Activated CD4-positive, alpha-beta T cell treated with anti-CD3 and anti-CD28 coated beads, Interleukin-2, amount 10 ng/mL, durations not matched to agents 7 days and 5 days (primary cell): ENCODE measurements at regions not wholly inside any gene's neighbourhood (a gene's known extent, or its start where the extent isn't known, plus 50 kb on each side); places are given as distances from the start of the nearest gene placed in this dataset.

Experiments used
- CTCF ChIA-PET: fragments of 350-600 bp; sonication (Branson Sonifier 250); formaldehyde crosslinking; loops from one replicate; lab custom pipeline; 2021; ENCODE audit warnings: antibody characterized with exemption; lab: Charles Lee
- POLR2A ChIA-PET: fragments of 350-600 bp; sonication (Branson Sonifier 250); formaldehyde crosslinking; loops from one replicate; lab custom pipeline; 2021; ENCODE audit warnings: antibody characterized with exemption; lab: Charles Lee
- DNase-seq: peaks from one replicate; pipeline ENCODE4 v3.0.0-alpha.2; 2020
- H3K27ac Mint-ChIP-seq: one replicate; pipeline ENCODE4 v1.8.0; 2021; ENCODE audit warnings: mild to moderate bottlenecking, moderate library complexity, mixed read lengths
- H3K27me3 Mint-ChIP-seq: one replicate; pipeline ENCODE4 v1.8.0; 2021; ENCODE audit warnings: mixed read lengths
- H3K36me3 Mint-ChIP-seq: one replicate; pipeline ENCODE4 v1.8.0; 2021; ENCODE audit warnings: low read depth, mixed read lengths
- H3K4me1 Mint-ChIP-seq: one replicate; pipeline ENCODE4 v1.8.0; 2021; ENCODE audit warnings: mixed read lengths
- H3K4me3 Mint-ChIP-seq: one replicate; pipeline ENCODE4 v1.8.0; 2021; ENCODE audit warnings: mild to moderate bottlenecking, moderate library complexity, mixed read lengths
- H3K9me3 Mint-ChIP-seq: one replicate; pipeline ENCODE4 v1.8.0; 2021; ENCODE audit warnings: mixed read lengths

DNA sequence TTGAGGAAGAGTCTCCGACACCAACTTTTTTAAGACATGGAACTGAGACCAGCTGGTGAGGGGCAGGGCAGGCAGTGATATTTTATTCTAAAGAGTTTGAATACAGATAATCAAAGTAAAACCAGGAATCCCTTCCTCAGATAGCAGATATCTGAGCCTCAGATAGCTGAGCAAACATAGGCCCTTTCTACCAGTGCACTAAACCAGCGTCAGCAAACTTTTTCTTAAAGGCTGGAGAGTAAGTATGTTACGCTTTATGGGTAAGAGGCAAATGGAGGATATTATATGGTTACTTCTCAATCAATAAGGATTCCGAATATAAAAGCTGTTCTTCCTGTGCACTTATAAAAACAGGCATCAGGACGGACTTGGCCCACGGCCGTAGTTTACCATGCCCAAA lies 73.9 kb downstream of the WNT5A start:
- Mint-ChIP-seq H3K4me1 (no peaks in the 10 kb centered on the region), H3K27me3 (no peaks in the 10 kb centered on the region), H3K4me3 (no peak overlapping the region), H3K9me3 (peaks cover 4% of the 10 kb centered on the region), H3K36me3 (no peaks in the 10 kb centered on the region), H3K27ac (no peak overlapping the region)
- POLR2A ChIA-PET: no interaction called here
- no peak for DNase-seq
- CTCF ChIA-PET: no interaction called here

DNA sequence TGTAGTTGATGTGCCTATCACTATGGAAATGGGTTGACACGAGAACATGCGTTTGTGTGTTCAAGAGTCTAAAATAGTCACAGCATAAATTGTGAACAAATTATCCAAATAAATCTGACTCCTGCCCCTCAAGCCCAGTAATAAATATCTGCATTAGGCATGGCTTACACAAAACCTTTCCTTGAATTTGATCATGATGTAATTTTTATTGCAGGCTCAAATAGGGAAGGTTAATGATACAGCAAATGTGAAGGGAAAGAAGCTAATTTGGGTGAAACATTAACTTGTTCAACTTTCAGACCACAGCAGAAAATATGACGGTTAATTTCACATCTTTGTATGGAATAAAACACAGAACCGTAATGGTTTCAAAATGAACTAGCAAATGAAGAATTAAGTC lies 74.6 kb downstream of the WNT5A start:
- no peak for DNase-seq
- no peak overlapping the region for H3K27ac Mint-ChIP-seq
- H3K27me3 Mint-ChIP-seq: no peaks in the 10 kb centered on the region
- no peaks in the 10 kb centered on the region for H3K36me3 Mint-ChIP-seq
- H3K4me1 Mint-ChIP-seq: no peaks in the 10 kb centered on the region
- CTCF ChIA-PET: no interaction called here
- H3K4me3 Mint-ChIP-seq: no peak overlapping the region
- POLR2A ChIA-PET: no interaction called here
- no peaks in the 10 kb centered on the region for H3K9me3 Mint-ChIP-seq

DNA sequence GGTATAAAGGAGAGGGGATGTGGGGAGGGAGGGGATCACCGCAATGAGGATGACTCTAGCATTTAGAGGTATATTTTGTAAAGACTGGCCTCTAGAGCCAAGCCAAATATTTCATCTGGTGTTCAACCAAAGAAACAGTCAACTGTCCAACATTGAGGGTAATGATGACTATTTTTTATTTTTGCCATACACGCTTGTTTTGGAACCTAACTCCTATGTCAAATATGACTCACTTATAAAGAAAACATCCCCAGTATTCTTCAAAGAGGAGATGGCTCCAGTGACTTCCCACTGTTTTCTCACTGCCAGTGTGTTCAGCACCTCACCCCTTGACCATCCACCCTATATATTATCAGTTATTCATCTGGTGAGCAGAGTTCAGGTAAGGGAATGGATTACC lies 77.3 kb downstream of the WNT5A start:
- Mint-ChIP-seq H3K9me3 (peaks cover 2% of the 10 kb centered on the region), H3K36me3 (no peaks in the 10 kb centered on the region), H3K4me1 (no peaks in the 10 kb centered on the region), H3K4me3 (no peak overlapping the region), H3K27ac (no peak overlapping the region), H3K27me3 (no peaks in the 10 kb centered on the region)
- ChIA-PET CTCF (no interaction called here), POLR2A (no interaction called here)
- no peak for DNase-seq

DNA sequence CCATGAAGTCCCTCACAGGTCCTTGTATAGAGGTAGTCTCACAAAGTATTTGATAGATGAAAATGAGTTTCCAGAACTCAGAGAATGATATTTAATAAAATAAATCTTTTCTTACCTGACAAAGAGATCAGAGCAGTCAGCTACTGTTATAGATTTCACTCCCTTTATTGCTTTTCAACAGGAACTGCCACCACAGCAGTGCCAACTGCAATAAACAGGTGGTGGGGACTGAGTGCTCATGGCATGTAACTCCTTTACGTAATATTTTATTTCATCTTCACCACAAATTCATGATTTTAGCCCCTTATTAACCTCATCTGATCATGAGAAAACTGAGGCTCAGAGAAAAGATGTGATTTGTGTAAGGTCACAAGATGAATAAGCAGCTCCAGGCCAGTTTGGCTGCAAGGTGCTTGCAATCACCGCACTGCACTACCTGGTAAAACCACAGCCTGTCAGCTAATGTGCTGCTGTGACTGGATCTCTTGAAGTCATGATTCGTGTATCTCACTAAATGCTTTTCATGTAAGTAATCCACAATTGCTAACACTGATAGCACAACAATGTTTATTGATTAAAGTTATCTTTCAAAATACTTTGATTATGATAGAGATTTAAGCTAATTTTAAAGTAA lies 78.8 kb downstream of the WNT5A start:
- H3K4me3 Mint-ChIP-seq: no peak overlapping the region
- CTCF ChIA-PET: no interaction called here
- H3K27me3 Mint-ChIP-seq: no peaks in the 10 kb centered on the region
- H3K27ac Mint-ChIP-seq: no peak overlapping the region
- DNase-seq: no peak
- H3K36me3 Mint-ChIP-seq: no peaks in the 10 kb centered on the region
- no peaks in the 10 kb centered on the region for H3K4me1 Mint-ChIP-seq
- POLR2A ChIA-PET: no interaction called here
- peaks cover 2% of the 10 kb centered on the region for H3K9me3 Mint-ChIP-seq

DNA sequence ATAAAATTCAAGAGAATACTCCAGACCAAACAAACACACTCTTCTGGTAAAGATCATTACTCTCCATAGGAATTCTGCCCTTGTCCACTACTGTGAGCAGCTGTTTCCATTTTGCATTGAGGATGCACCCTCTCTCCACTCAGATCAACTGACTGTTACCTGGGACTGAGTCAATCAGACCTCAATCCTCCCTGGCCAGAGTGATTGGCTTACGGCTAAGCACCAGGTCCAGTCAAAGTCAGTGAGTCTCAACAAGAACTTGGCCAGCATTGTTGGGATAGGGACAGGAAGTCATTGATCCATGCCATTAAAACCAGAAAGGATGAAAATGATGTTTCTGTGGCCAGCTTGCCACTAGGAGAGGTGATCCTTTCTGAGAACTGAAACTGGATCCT lies 79.7 kb downstream of the WNT5A start:
- Mint-ChIP-seq H3K4me3 (no peak overlapping the region), H3K27me3 (no peaks in the 10 kb centered on the region), H3K4me1 (no peaks in the 10 kb centered on the region), H3K36me3 (no peaks in the 10 kb centered on the region), H3K27ac (no peak overlapping the region), H3K9me3 (peaks cover 2% of the 10 kb centered on the region)
- ChIA-PET POLR2A (no interaction called here), CTCF (no interaction called here)
- no peak for DNase-seq

DNA sequence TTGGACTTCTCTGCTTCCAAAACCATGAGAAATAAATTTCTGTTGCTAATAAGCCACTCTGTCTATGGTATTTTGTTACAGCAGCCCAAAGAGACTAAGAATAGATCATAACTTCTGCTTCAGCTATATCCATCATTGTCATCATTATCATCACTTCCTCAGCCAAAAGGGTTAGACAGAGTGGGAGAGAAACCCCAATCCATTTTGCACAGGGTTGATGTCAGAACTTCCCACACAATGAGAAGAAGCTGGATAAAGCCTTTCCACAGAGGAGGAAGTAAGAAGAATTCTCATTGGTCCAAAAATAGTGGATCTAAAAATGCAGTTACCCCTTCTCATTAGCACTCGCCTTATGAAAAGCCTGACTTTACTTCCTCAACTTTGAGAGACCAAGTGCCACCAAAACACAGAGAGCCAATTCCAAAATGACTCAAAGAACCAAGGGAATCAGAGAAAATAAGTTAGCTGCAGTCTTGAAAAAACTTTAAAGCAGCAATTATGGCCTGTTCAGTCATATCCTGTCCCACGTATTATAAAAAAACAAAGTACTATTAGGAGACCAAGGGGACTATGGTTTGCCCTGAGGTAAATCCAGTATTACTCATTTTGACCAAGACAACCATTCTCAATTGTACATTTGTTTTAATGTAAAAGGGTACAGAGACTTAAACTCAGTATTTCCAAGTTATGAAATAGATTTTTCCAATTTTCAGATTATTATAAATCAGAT lies 80.2 kb downstream of the WNT5A start:
- Mint-ChIP-seq H3K9me3 (peaks cover 2% of the 10 kb centered on the region), H3K27ac (no peak overlapping the region)
- POLR2A ChIA-PET: no interaction called here

DNA sequence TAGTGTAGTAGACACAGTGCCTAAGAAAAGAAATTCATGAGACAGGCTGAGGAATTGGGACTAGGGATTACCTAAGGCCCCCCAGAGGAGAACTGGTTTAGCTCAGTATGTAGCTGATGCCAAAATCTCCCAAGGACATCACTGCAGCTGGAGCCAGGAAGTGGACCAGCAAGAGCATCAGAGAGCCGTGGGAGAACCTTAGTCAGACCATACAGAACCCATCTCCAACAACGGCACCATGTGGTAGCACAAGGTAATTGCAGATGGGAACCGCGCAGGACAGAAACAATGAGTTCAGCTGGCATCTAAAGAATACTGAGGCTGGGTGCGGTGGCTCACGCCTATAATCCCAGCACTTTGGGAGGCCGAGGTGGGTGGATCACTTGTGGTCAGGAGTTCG lies 81.7 kb downstream of the WNT5A start:
- H3K27ac Mint-ChIP-seq: no peak overlapping the region
- no peaks in the 10 kb centered on the region for H3K27me3 Mint-ChIP-seq
- no peaks in the 10 kb centered on the region for H3K4me1 Mint-ChIP-seq
- H3K4me3 Mint-ChIP-seq: no peak overlapping the region
- no peak for DNase-seq
- no peaks in the 10 kb centered on the region for H3K36me3 Mint-ChIP-seq
- ChIA-PET POLR2A (no interaction called here), CTCF (no interaction called here)
- peaks cover 2% of the 10 kb centered on the region for H3K9me3 Mint-ChIP-seq

More for the DNA sequence above, 80.2 kb downstream of the WNT5A start:
- H3K27me3 Mint-ChIP-seq: no peaks in the 10 kb centered on the region
- DNase-seq: no peak
- no peak overlapping the region for H3K4me3 Mint-ChIP-seq
- no peaks in the 10 kb centered on the region for H3K36me3 Mint-ChIP-seq
- CTCF ChIA-PET: no interaction called here
- H3K4me1 Mint-ChIP-seq: no peaks in the 10 kb centered on the region

DNA sequence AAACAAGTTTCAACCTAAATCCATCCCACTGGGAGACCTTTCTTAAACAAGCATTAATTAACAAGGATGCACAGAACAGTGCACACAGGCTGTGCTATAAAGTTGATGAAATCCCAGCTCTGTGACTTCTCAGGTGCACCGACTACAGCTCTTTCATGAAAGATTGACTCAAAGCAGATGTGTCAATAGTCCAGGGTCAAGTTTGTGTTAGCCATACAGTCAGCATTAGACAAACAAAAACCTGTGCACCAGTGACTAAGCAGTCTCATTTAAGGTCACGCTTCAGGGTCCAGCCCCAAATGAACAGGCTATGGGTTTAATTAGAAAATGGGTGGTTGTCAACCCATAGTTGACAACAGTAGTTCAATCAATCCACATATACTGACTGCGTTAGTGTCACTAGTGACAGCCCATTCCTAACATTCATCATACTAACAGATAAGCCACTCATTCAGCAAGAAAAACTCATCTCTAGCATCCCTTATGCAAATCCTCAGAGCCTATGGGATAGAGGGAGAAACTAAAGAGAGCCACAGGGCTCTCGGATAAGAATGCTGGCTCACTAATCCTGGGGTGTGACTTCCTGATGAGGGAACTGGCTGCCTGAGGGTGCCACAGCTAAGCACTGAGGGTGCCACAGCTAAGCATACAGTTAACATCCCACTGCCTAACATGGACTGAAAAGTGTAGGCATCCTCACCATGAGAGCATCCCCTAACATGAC lies 84.1 kb downstream of the WNT5A start:
- no peak overlapping the region for H3K4me3 Mint-ChIP-seq
- DNase-seq: no peak
- CTCF ChIA-PET: no interaction called here

DNA sequence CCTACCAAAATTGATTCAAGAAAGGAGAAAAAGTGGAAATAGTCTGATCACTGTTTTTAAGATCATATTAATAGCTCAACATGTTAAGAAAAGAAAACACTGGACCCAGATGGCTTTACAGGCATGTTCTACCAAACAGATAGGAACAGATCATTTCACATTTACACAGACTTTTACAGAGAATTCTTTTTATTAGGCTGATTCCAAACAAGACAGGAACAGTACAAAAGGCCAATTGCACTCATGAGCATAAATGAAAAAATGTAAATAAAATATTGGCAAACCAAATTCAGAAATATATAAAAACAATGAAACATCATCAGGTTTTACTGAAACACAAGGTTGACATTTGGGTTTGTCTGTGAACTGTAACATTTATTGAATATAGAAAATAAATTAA lies 106.5 kb downstream of the WNT5A start:
- CTCF ChIA-PET: no interaction called here
- H3K27ac Mint-ChIP-seq: no peak overlapping the region
- no peaks in the 10 kb centered on the region for H3K4me1 Mint-ChIP-seq
- POLR2A ChIA-PET: no interaction called here
- no peaks in the 10 kb centered on the region for H3K36me3 Mint-ChIP-seq
- no peaks in the 10 kb centered on the region for H3K27me3 Mint-ChIP-seq
- no peak overlapping the region for H3K4me3 Mint-ChIP-seq
- no peak for DNase-seq
- H3K9me3 Mint-ChIP-seq: no peaks in the 10 kb centered on the region

More for the DNA sequence above, 84.1 kb downstream of the WNT5A start:
- Mint-ChIP-seq H3K9me3 (peaks cover 2% of the 10 kb centered on the region), H3K27ac (no peak overlapping the region), H3K27me3 (no peaks in the 10 kb centered on the region), H3K36me3 (no peaks in the 10 kb centered on the region), H3K4me1 (no peaks in the 10 kb centered on the region)
- POLR2A ChIA-PET: no interaction called here

DNA sequence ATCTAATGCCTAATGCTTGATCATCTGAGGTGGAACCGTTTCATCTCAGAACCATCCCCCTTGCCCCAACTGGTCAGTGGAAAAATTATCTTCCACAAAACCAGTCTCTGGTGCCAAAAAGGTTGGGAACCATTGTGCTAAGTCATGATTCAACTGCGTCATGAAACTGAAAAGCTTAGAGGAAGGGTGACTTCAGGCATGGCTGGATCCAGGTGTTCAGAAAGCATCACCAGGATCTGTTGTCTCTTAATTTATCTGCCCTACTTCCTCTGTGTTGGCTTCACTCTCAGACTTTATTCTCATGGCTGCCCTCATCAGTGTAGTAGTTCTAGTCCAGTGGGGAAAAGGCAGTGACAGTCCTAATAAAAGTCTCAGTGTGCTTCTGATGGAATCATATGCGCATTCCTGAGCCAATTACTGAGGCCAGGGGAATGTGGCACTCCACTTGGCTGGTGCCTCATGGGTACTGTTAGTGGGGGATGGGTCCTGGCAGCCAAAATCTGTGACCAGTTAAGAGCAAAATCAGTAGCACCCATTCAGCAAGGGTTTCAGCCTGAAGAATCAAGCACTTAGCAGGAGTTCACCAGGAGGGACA lies 110.3 kb downstream of the WNT5A start:
- ChIA-PET CTCF (no interaction called here), POLR2A (no interaction called here)
- no peaks in the 10 kb centered on the region for H3K4me1 Mint-ChIP-seq
- no peaks in the 10 kb centered on the region for H3K36me3 Mint-ChIP-seq
- no peaks in the 10 kb centered on the region for H3K9me3 Mint-ChIP-seq
- H3K4me3 Mint-ChIP-seq: no peak overlapping the region
- no peak for DNase-seq
- no peak overlapping the region for H3K27ac Mint-ChIP-seq
- H3K27me3 Mint-ChIP-seq: no peaks in the 10 kb centered on the region

DNA sequence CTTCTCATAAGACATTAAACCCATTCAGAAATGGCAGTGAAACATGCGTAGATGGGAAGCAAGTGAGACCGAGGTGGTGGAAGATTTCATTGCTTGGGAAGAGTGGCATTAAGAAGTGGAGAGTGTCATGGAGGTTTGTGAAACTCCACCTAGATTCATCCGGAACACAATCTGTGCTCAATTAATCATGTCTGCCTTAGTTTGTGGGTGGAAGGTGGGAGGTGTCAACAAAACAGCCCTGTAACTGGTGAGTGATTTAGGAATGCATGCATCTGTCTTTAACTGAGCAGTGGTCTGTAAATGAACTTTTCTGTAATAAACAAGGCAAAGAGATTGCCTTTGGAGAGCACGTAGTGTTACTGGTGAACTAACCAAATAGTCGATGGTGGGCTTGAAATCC lies 113.7 kb downstream of the WNT5A start:
- no peak for DNase-seq
- ChIA-PET CTCF (no interaction called here), POLR2A (no interaction called here)
- H3K36me3 Mint-ChIP-seq: no peaks in the 10 kb centered on the region
- no peaks in the 10 kb centered on the region for H3K9me3 Mint-ChIP-seq
- H3K27ac Mint-ChIP-seq: no peak overlapping the region
- no peak overlapping the region for H3K4me3 Mint-ChIP-seq
- no peaks in the 10 kb centered on the region for H3K27me3 Mint-ChIP-seq
- no peaks in the 10 kb centered on the region for H3K4me1 Mint-ChIP-seq

DNA sequence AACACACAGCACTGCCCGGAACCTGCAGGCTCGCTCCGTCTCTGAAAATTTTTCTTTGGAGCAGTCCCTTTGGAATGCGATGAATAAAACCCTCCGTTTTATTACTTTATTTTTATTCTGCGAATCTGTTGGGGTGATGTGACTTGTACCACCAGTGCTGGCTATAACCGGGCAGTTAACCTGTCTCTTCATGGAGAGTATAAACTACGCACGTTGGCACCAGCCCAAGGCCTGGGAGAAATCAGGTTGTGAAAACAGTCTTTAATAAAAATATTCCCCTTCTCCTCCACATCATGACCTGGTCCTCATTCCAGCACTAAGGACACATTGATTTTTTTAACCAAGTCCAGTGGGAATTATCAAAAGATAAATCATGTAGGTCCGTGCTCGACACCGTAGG lies 116.8 kb downstream of the WNT5A start:
- H3K9me3 Mint-ChIP-seq: no peaks in the 10 kb centered on the region
- no peak for DNase-seq
- H3K36me3 Mint-ChIP-seq: no peaks in the 10 kb centered on the region
- no peak overlapping the region for H3K4me3 Mint-ChIP-seq
- POLR2A ChIA-PET: no interaction called here
- H3K27me3 Mint-ChIP-seq: no peaks in the 10 kb centered on the region
- H3K4me1 Mint-ChIP-seq: no peaks in the 10 kb centered on the region
- no peak overlapping the region for H3K27ac Mint-ChIP-seq
- CTCF ChIA-PET: no interaction called here

DNA sequence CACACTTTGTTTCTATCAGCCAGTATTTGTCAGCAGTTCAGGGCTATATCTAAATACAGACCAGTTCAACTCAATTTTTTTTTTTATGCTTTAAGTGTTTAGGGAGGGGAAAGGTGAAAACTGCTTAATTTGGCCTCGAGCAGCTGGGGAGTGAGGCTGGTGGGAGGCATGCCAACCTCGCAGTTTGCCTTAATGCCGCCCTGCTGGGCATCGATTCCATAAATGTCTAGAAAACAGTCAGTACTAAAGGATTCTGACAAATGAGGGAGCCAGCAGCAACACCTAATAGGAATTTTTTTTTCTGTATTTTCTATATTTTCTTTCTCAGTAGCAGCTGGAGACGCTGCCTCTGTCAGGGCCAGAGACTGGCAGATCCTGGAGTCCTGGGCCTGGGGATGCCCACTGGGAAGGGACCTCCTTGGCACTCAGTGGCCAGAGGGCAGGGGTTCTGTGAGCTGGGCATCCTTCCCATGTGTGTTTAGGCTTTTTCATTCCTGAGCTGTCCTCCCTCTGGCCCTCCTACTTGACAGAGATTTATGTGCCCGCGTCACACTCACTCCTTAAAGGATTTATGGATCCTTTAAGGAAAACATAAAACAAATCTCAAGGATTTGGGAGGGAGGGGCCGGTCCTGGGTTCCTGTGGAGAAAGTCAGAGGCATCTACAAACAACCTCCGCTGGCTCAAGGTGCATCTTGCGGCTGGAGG lies 117.8 kb downstream of the WNT5A start:
- Mint-ChIP-seq H3K9me3 (no peaks in the 10 kb centered on the region), H3K4me3 (no peak overlapping the region), H3K27me3 (no peaks in the 10 kb centered on the region), H3K4me1 (no peaks in the 10 kb centered on the region), H3K27ac (no peak overlapping the region), H3K36me3 (no peaks in the 10 kb centered on the region)
- ChIA-PET POLR2A (no interaction called here), CTCF (no interaction called here)
- no peak for DNase-seq
